OCI-LY3 (cell line): ENCODE measurements at regions not wholly inside any gene's neighbourhood (a gene's known extent, or its start where the extent isn't known, plus 50 kb on each side); places are given as distances from the start of the nearest gene placed in this dataset.

Experiments used
- H2AFZ ChIP-seq: fragments of 200-600, 300-600 bp; shearing (Covaris generic); 2 replicates; pipeline ENCODE4 v1.6.0; 2014; ENCODE audit warnings: antibody characterized with exemption, low read depth, low read length
- H3K27ac ChIP-seq: fragments of 200-600, 300-600 bp; sonication (generic); 2 replicates; pipeline ENCODE4 v1.5.1; 2014; ENCODE audit warnings: mild to moderate bottlenecking, low read length, moderate library complexity, mixed read lengths
- H3K27me3 ChIP-seq: fragments of 200-600, 300-600 bp; sonication (generic); 2 replicates; pipeline ENCODE4 v1.6.1; 2014; ENCODE audit warnings: low read depth, low read length, mixed read lengths
- H3K36me3 ChIP-seq: fragments of 200-600, 300-600 bp; sonication (generic); replicated peaks from 2 replicates; pipeline ENCODE3; 2014; ENCODE audit warnings: low read depth, low read length, mixed read lengths
- H3K4me1 ChIP-seq: fragments of 300-600, 200-600 bp; sonication (generic); 2 replicates; pipeline ENCODE4 v1.6.1; 2014; ENCODE audit warnings: low read length, mixed read lengths
- H3K4me2 ChIP-seq: fragments of 200-600, 300-600 bp; sonication (generic); 2 replicates; pipeline ENCODE4 v1.6.1; 2014; ENCODE audit warnings: low read length, mixed read lengths
- H3K4me3 ChIP-seq: fragments of 300-600, 200-600 bp; sonication (generic); 2 replicates; pipeline ENCODE4 v1.5.1; 2014; ENCODE audit warnings: antibody characterized with exemption, mild to moderate bottlenecking, low read length, moderate library complexity
- H3K79me2 ChIP-seq: fragments of 300-600, 200-600 bp; shearing (Covaris generic); 2 replicates; pipeline ENCODE4 v1.6.1; 2014; ENCODE audit warnings: mild to moderate bottlenecking, low read length, mixed read lengths
- H3K9ac ChIP-seq: fragments of 300-600, 200-600 bp; shearing (Covaris generic); 2 replicates; pipeline ENCODE4 v1.6.0; 2014; ENCODE audit warnings: mild to moderate bottlenecking, low read length, moderate library complexity
- H3K9me3 ChIP-seq: fragments of 200-600, 300-600 bp; shearing (Covaris generic); 2 replicates; pipeline ENCODE4 v1.6.1; 2014; ENCODE audit warnings: low read length, mixed read lengths; ENCODE audit not compliant: insufficient read depth
- H4K20me1 ChIP-seq: fragments of 200-600, 300-600 bp; sonication (generic); 2 replicates; pipeline ENCODE4 v1.6.1; 2016; ENCODE audit warnings: low read length, mixed read lengths; ENCODE audit not compliant: insufficient read depth
- CTCF ChIP-seq: fragments of 200-600, 300-600 bp; sonication (generic); IDR thresholded peaks from 2 replicates; pipeline ENCODE4 v1.5.1; 2014; ENCODE audit warnings: antibody characterized with exemption, low read length, low read depth
- EZH2phosphoT487 ChIP-seq: fragments of 200-600 bp; shearing (Covaris generic); IDR thresholded peaks from 2 replicates; pipeline ENCODE4 v1.6.1; 2018; ENCODE audit warnings: antibody characterized with exemption, mixed run types, low read depth

GRCh38 chr5:158326256-158326655, 467.3 kb upstream of the CLINT1 start:
- no peak overlapping the region for H2AFZ ChIP-seq
- H3K27ac ChIP-seq: no peak overlapping the region
- no peaks in the 10 kb centered on the region for H3K36me3 ChIP-seq
- H3K9me3 ChIP-seq: 0 out of 2 replicates have a peak, but pooled peaks cover 4% of the 10 kb centered on the region
- H3K79me2 ChIP-seq: no peaks in the 10 kb centered on the region
- H3K4me3 ChIP-seq: no peak overlapping the region
- TF ChIP-seq EZH2phosphoT487 (no peak), CTCF (no peak)
- H4K20me1 ChIP-seq: no peaks in the 10 kb centered on the region
- H3K4me1 ChIP-seq: no peaks in the 10 kb centered on the region
- H3K4me2 ChIP-seq: no peak overlapping the region
- H3K27me3 ChIP-seq: no peaks in the 10 kb centered on the region
- no peak overlapping the region for H3K9ac ChIP-seq

GRCh38 chr5:158324236-158324635, 465.3 kb upstream of the CLINT1 start:
- Histone ChIP-seq H4K20me1 (no peaks in the 10 kb centered on the region), H3K9me3 (no peaks in the 10 kb centered on the region), H3K9ac (no peak overlapping the region), H3K4me2 (no peak overlapping the region), H3K27me3 (no peaks in the 10 kb centered on the region), H3K36me3 (no peaks in the 10 kb centered on the region), H2AFZ (no peak overlapping the region), H3K79me2 (no peaks in the 10 kb centered on the region), H3K4me3 (no peak overlapping the region), H3K4me1 (no peaks in the 10 kb centered on the region), H3K27ac (no peak overlapping the region)
- TF ChIP-seq EZH2phosphoT487 (no peak), CTCF (no peak)

GRCh38 chr5:158322620-158323019, 463.7 kb upstream of the CLINT1 start:
- TF ChIP-seq EZH2phosphoT487 (no peak), CTCF (no peak)
- Histone ChIP-seq H4K20me1 (no peaks in the 10 kb centered on the region), H3K9ac (no peak overlapping the region), H3K4me3 (no peak overlapping the region), H3K4me2 (no peak overlapping the region), H3K79me2 (no peaks in the 10 kb centered on the region), H2AFZ (no peak overlapping the region), H3K9me3 (no peaks in the 10 kb centered on the region), H3K27me3 (no peaks in the 10 kb centered on the region), H3K36me3 (no peaks in the 10 kb centered on the region), H3K27ac (no peak overlapping the region), H3K4me1 (no peaks in the 10 kb centered on the region)

GRCh38 chr5:158320934-158321333, 462.0 kb upstream of the CLINT1 start:
- Histone ChIP-seq H3K36me3 (no peaks in the 10 kb centered on the region), H3K4me3 (no peak overlapping the region), H3K27ac (no peak overlapping the region), H3K4me1 (no peaks in the 10 kb centered on the region), H3K9ac (no peak overlapping the region), H3K79me2 (no peaks in the 10 kb centered on the region), H3K27me3 (no peaks in the 10 kb centered on the region), H4K20me1 (no peaks in the 10 kb centered on the region), H3K9me3 (no peaks in the 10 kb centered on the region), H3K4me2 (no peak overlapping the region), H2AFZ (no peak overlapping the region)
- TF ChIP-seq CTCF: no peak
